ENCODE measurements at regions not wholly inside any gene's neighbourhood (a gene's known extent, or its start where the extent isn't known, plus 50 kb on each side); places are given as distances from the start of the nearest gene placed in this dataset.

GRCh38 chr7:140249036-140249806 is 72.4 kb upstream of the KDM7A start:
- TF ChIP-seq MXI1 (IDR thresholded peaks at IDR 0.05; ENCODE audit: borderline replicate concordance, low read depth, low read length), result no peak
- TF ChIP-seq FOXK1 (CRISPR knock-in tag; IDR thresholded peaks at IDR 0.05; ENCODE audit: borderline replicate concordance, low read depth), result peak; percentile 73
- no peak for TF ChIP-seq ZNF512 (CRISPR knock-in tag; IDR thresholded peaks at IDR 0.05)
- no peak for TF ChIP-seq CTCF (CRISPR knock-in tag; IDR thresholded peaks at IDR 0.05)
- TF ChIP-seq DR1 (CRISPR knock-in tag; IDR thresholded peaks at IDR 0.05), result no peak
- no peak for TF ChIP-seq USF2 (IDR thresholded peaks at IDR 0.05; ENCODE audit: low read depth, low read length)
- TF ChIP-seq USF2 (CRISPR knock-in tag; IDR thresholded peaks at IDR 0.05; ENCODE audit: borderline replicate concordance), result no peak
- no peak for TF ChIP-seq CREB3 (CRISPR knock-in tag; IDR thresholded peaks at IDR 0.05)

Data from HepG2 (cell line).